H1 (cell line): ENCODE measurements at regions not wholly inside any gene's neighbourhood (a gene's known extent, or its start where the extent isn't known, plus 50 kb on each side); places are given as distances from the start of the nearest gene placed in this dataset.

ENCODE experiments used
- CTCF ChIA-PET: fragments of 300-600 bp; sonication (Branson Sonifier 250); formaldehyde crosslinking; loops from one replicate; lab custom pipeline; 2021; ENCODE audit not compliant: partially characterized antibody; lab: Charles Lee
- POLR2A ChIA-PET: fragments of 300-600 bp; sonication (Branson Sonifier 250); formaldehyde crosslinking; loops from one replicate; lab custom pipeline; 2021; ENCODE audit warnings: inconsistent platforms; ENCODE audit not compliant: partially characterized antibody; lab: Charles Lee
- DNase-seq, 2 experiments: peaks; one replicate each; pipeline versions ENCODE4 v3.0.0 to v3.0.0-alpha.2; 2010 to 2022; ENCODE audit warnings: low spot score in 2 of 2, low read depth in 1 of 2, mixed read lengths in 1 of 2
- FAIRE-seq: peaks from 2 replicates; lab custom pipeline; 2011; peaks lifted over from hg19 to GRCh38; lab: Jason Lieb, UNC
- H2AFZ ChIP-seq: 2 replicates; pipeline ENCODE4 v1.8.1; 2012; ENCODE audit warnings: low read length, inconsistent platforms
- H2AK5ac ChIP-seq: 2 replicates; pipeline ENCODE4 v1.6.1; 2013; ENCODE audit warnings: low read depth, low read length
- H2BK120ac ChIP-seq: replicated peaks from 2 replicates; pipeline ENCODE3; 2013; ENCODE audit warnings: low read depth, low read length, inconsistent platforms
- H2BK12ac ChIP-seq: 2 replicates; pipeline ENCODE4 v1.6.1; 2013; ENCODE audit warnings: low read depth, low read length
- H2BK15ac ChIP-seq: 2 replicates; pipeline ENCODE4 v1.6.1; 2013; ENCODE audit warnings: low read length
- H2BK20ac ChIP-seq: 2 replicates; pipeline ENCODE4 v1.6.1; 2013; ENCODE audit warnings: low read length
- H2BK5ac ChIP-seq: 2 replicates; pipeline ENCODE4 v1.6.1; 2013; ENCODE audit warnings: low read depth, low read length
- H3K14ac ChIP-seq: 2 replicates; pipeline ENCODE4 v1.6.1; 2013; ENCODE audit warnings: inconsistent platforms; ENCODE audit not compliant: insufficient read length
- H3K18ac ChIP-seq: 2 replicates; pipeline ENCODE4 v1.6.1; 2013; ENCODE audit warnings: low read length; ENCODE audit errors: extremely low read depth
- H3K23ac ChIP-seq: 2 replicates; pipeline ENCODE4 v1.6.1; 2013; ENCODE audit warnings: inconsistent platforms; ENCODE audit not compliant: insufficient read length
- H3K23me2 ChIP-seq: 2 replicates; pipeline ENCODE4 v1.6.1; 2013; ENCODE audit warnings: low read depth, low read length
- H3K27ac ChIP-seq: 2 replicates; pipeline ENCODE4 v1.6.1; 2011; ENCODE audit warnings: low read depth, low read length, inconsistent platforms
- H3K27me3 ChIP-seq, 4 experiments: replicated peaks in 1 of 4; 1 replicate in 1 of 4; 2 replicates in 3 of 4; pipeline versions ENCODE4 v1.6.1 to v1.8.1; 2011 to 2013; ENCODE audit warnings: low read length in 3 of 4, mild to moderate bottlenecking in 3 of 4, inconsistent platforms in 2 of 4, mixed read lengths in 2 of 4, moderate library complexity in 1 of 4; ENCODE audit not compliant: control insufficient read depth in 3 of 4, insufficient read depth in 3 of 4; ENCODE audit errors: extremely low read depth in 1 of 4
- H3K36me3 ChIP-seq, 4 experiments: 2 replicates each; pipeline versions ENCODE4 v1.6.1 to v1.8.1; 2011 to 2013; ENCODE audit warnings: mild to moderate bottlenecking in 4 of 4, low read length in 3 of 4, moderate library complexity in 2 of 4, control low read depth in 1 of 4, inconsistent platforms in 1 of 4; ENCODE audit not compliant: insufficient read depth in 4 of 4, control insufficient read depth in 2 of 4
- H3K4ac ChIP-seq: replicated peaks from 2 replicates; pipeline ENCODE3; 2013; ENCODE audit warnings: low read length, low read depth, mixed read lengths, inconsistent platforms; ENCODE audit not compliant: insufficient read length
- H3K4me1 ChIP-seq, 4 experiments: replicated peaks in 1 of 4; 1 replicate in 1 of 4; 2 replicates in 3 of 4; pipeline versions ENCODE4 v1.6.1 to v1.8.1; 2011 to 2013; ENCODE audit warnings: low read length in 3 of 4, inconsistent platforms in 2 of 4, mixed read lengths in 1 of 4; ENCODE audit not compliant: insufficient read depth in 4 of 4, control insufficient read depth in 3 of 4
- H3K4me2 ChIP-seq, 2 experiments: 2 replicates each; pipeline versions ENCODE4 v1.6.1 to v1.8.1; 2011 to 2013; ENCODE audit warnings: low read depth in 2 of 2, low read length in 2 of 2, control low read depth in 1 of 2, inconsistent platforms in 1 of 2, mild to moderate bottlenecking in 1 of 2; ENCODE audit not compliant: insufficient read depth in 1 of 2
- H3K4me3 ChIP-seq, 4 experiments: fragments of 200-600, 300-600 bp in 1 of 4; sonication (generic), shearing (Covaris generic), sonication (Bioruptor Twin) in 1 of 4; 2 replicates each; pipeline versions ENCODE4 v1.5.1 to v1.8.1; 2011 to 2016; ENCODE audit warnings: low read length in 4 of 4, low read depth in 3 of 4, control low read depth in 2 of 4, inconsistent platforms in 2 of 4, mild to moderate bottlenecking in 2 of 4, mixed read lengths in 1 of 4, moderate library complexity in 1 of 4; ENCODE audit not compliant: insufficient read depth in 2 of 4; ENCODE audit errors: extremely low read depth in 1 of 4
- H3K56ac ChIP-seq: replicated peaks from 2 replicates; pipeline ENCODE3; 2013; ENCODE audit warnings: low read depth, mild to moderate bottlenecking, mixed read lengths, low read length, inconsistent platforms; ENCODE audit not compliant: insufficient read length
- H3K79me1 ChIP-seq: 2 replicates; pipeline ENCODE4 v1.6.1; 2013; ENCODE audit warnings: low read depth, low read length, control low read depth
- H3K79me2 ChIP-seq, 2 experiments: 2 replicates each; pipeline versions ENCODE4 v1.6.1 to v1.8.1; 2012 to 2013; ENCODE audit warnings: low read length in 2 of 2, mild to moderate bottlenecking in 2 of 2, inconsistent platforms in 1 of 2; ENCODE audit not compliant: insufficient read depth in 2 of 2, control insufficient read depth in 1 of 2
- H3K9ac ChIP-seq, 4 experiments: replicated peaks in 1 of 4; 1 replicate in 1 of 4; 2 replicates in 3 of 4; pipeline versions ENCODE4 v1.6.1 to v1.8.1; 2011 to 2013; ENCODE audit warnings: low read depth in 3 of 4, low read length in 3 of 4, control low read depth in 2 of 4, mild to moderate bottlenecking in 2 of 4, moderate library complexity in 2 of 4, inconsistent platforms in 1 of 4; ENCODE audit errors: extremely low read depth in 1 of 4
- H3K9me3 ChIP-seq, 2 experiments: 2 replicates each; pipeline versions ENCODE4 v1.6.1 to v1.8.1; 2012 to 2013; ENCODE audit warnings: mild to moderate bottlenecking in 2 of 2, moderate library complexity in 2 of 2, control low read depth in 1 of 2, inconsistent platforms in 1 of 2, low read depth in 1 of 2, low read length in 1 of 2, mixed read lengths in 1 of 2; ENCODE audit not compliant: insufficient read depth in 2 of 2
- H4K20me1 ChIP-seq, 2 experiments: replicated peaks in 1 of 2; 2 replicates each; pipeline versions ENCODE3 to v1.8.1; 2011 to 2013; ENCODE audit warnings: inconsistent platforms in 2 of 2, low read length in 2 of 2, mild to moderate bottlenecking in 1 of 2; ENCODE audit not compliant: insufficient read depth in 2 of 2, control insufficient read depth in 1 of 2
- H4K5ac ChIP-seq: 2 replicates; pipeline ENCODE4 v1.6.1; 2013; ENCODE audit warnings: low read length, low read depth, mixed read lengths, inconsistent platforms; ENCODE audit not compliant: insufficient read length
- H4K8ac ChIP-seq: 2 replicates; pipeline ENCODE4 v1.8.0; 2013; ENCODE audit warnings: mild to moderate bottlenecking, moderate library complexity, low read length, inconsistent platforms; ENCODE audit not compliant: insufficient read depth; ENCODE audit errors: extremely low read depth
- H4K91ac ChIP-seq: replicated peaks from 2 replicates; pipeline ENCODE3; 2013; ENCODE audit warnings: low read length, mixed read lengths, inconsistent platforms; ENCODE audit not compliant: insufficient read length
- POLR2A ChIP-seq, 2 experiments: IDR thresholded peaks; 1 replicate in 1 of 2; 2 replicates in 1 of 2; pipeline ENCODE4 v1.6.1; 2011; ENCODE audit warnings: low read depth in 2 of 2, low read length in 2 of 2, mild to moderate bottlenecking in 2 of 2; ENCODE audit errors: control extremely low read depth in 1 of 2
- SP4 ChIP-seq: IDR thresholded peaks from 2 replicates; pipeline ENCODE4 v1.6.1; 2012; ENCODE audit warnings: low read length, inconsistent platforms
- TAF7 ChIP-seq: optimal IDR thresholded peaks from 2 replicates; pipeline ENCODE3; 2011; ENCODE audit warnings: low read depth, mild to moderate bottlenecking, inconsistent platforms, low read length, moderate library complexity, borderline replicate concordance
- WGBS, 2 experiments: shearing (Covaris generic) in 1 of 2; methylation state at CpG; one replicate each; pipeline versions ENCODE4 v1.1.6 to v1.1.7; 2013 to 2015; ENCODE audit warnings: low lambda C conversion rate in 2 of 2, mixed read lengths in 2 of 2, inconsistent platforms in 1 of 2, low coverage in 1 of 2, missing lambda C conversion rate in 1 of 2; ENCODE audit not compliant: insufficient replicate concordance in 2 of 2, insufficient coverage in 1 of 2, insufficient read length in 1 of 2; ENCODE audit errors: extremely low coverage in 1 of 2, missing lambda C conversion rate in 1 of 2; 5-methylcytosine and 5-hydroxymethylcytosine counted together

DNA sequence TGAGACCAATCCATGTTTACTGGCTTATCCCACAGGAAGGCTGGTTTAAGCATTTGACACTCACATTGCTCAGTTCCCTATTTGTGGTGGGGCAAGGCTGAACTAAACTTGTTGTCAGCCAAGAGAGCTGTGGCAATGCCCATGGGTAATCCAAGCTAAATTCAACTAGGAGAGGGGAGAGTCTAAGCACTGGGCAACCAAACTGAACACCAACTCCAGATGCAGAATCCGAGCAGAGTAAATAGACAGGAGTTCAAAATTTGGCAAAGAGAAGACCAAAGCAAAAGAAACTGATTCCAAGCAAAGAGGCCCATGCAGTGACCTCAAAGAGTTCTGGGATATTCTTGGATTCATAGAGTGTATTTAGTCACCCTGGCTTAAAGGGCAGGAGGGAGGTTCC, 106.5 kb upstream of the NT5E start:
- H3K4me1 ChIP-seq: no peaks in the 10 kb centered on the region
- 88% methylated on average over 1 of the region's 1 CpG; no CpG with 5 or more reads in 1 of the 2 experiments for WGBS, 2 experiments

More for the DNA sequence above, 106.5 kb upstream of the NT5E start:
- Histone ChIP-seq H3K14ac (no peak overlapping the region), H2BK5ac (no peak overlapping the region), H3K4me2 (no peak overlapping the region), H3K27me3 (peaks cover 0 to 1% (median 0%) of the 10 kb centered on the region in 4 experiments; a peak in 1 of 7 replicates), H2BK15ac (no peak overlapping the region), H4K8ac (no peak overlapping the region), H3K79me1 (no peaks in the 10 kb centered on the region), H2AFZ (no peak overlapping the region), H3K23me2 (no peaks in the 10 kb centered on the region), H3K18ac (no peak overlapping the region), H3K4me3 (no peak overlapping the region), H3K4ac (no peak overlapping the region), H3K27ac (no peak overlapping the region), H2BK12ac (no peak overlapping the region), H2AK5ac (no peak overlapping the region), H2BK120ac (no peak overlapping the region), H3K56ac (no peak overlapping the region), H3K23ac (no peak overlapping the region), H3K9me3 (no peaks in the 10 kb centered on the region), H4K91ac (no peak overlapping the region), H3K36me3 (no peaks in the 10 kb centered on the region), H2BK20ac (no peak overlapping the region), H4K20me1 (no peaks in the 10 kb centered on the region), H3K9ac (no peak overlapping the region), H4K5ac (no peak overlapping the region), H3K79me2 (no peaks in the 10 kb centered on the region)
- TF ChIP-seq POLR2A (IDR thresholded peaks at IDR 0.05; ENCODE audit: control extremely low read depth in 1 of 2, low read depth in 2 of 2, low read length in 2 of 2) (no peak), SP4 (no peak), TAF7 (no peak)
- POLR2A ChIA-PET: no interaction called here
- no peak for FAIRE-seq
- CTCF ChIA-PET: interaction anchor here (1.0 to 2.1 kb wide), 3 partner anchors 12 to 140 kb away, joined by 3 to 5 read pairs (median 4); no protein-coding TSS in a partner anchor
- no peak for DNase-seq
